Osteoblast (primary cell): ENCODE measurements at regions not wholly inside any gene's neighbourhood (a gene's known extent, or its start where the extent isn't known, plus 50 kb on each side); places are given as distances from the start of the nearest gene placed in this dataset.

Experiments
- DNase-seq: peaks from one replicate; pipeline ENCODE4 v3.0.0; 2011; ENCODE audit warnings: low spot score, mixed read lengths; ENCODE audit not compliant: insufficient read length; ENCODE audit errors: missing footprints
- H2AFZ ChIP-seq: 2 replicates; pipeline ENCODE4 v1.6.0; 2011; ENCODE audit warnings: mild to moderate bottlenecking, low read length
- H3K27ac ChIP-seq: 2 replicates; pipeline ENCODE4 v1.5.1; 2011; ENCODE audit warnings: mild to moderate bottlenecking, low read depth, low read length, moderate library complexity
- H3K27me3 ChIP-seq: 2 replicates; pipeline ENCODE4 v1.6.0; 2012; ENCODE audit warnings: mild to moderate bottlenecking, control low read depth, inconsistent platforms, low read length, moderate library complexity; ENCODE audit not compliant: insufficient read depth
- H3K36me3 ChIP-seq: 2 replicates; pipeline ENCODE4 v1.5.1; 2011; ENCODE audit warnings: mild to moderate bottlenecking, low read length, control low read depth, moderate library complexity; ENCODE audit not compliant: insufficient read depth
- H3K4me1 ChIP-seq: 2 replicates; pipeline ENCODE4 v1.5.1; 2011; ENCODE audit warnings: mild to moderate bottlenecking, low read length, control low read depth, moderate library complexity; ENCODE audit not compliant: insufficient read depth
- H3K4me2 ChIP-seq: 2 replicates; pipeline ENCODE4 v1.6.0; 2011; ENCODE audit warnings: mild to moderate bottlenecking, low read length; ENCODE audit not compliant: insufficient read depth
- H3K4me3 ChIP-seq: fragments of 200-600 bp; sonication (generic); 3 replicates; pipeline ENCODE4 v1.5.1; 2012; ENCODE audit warnings: mild to moderate bottlenecking, low read length, inconsistent platforms; ENCODE audit not compliant: insufficient read depth
- H3K79me2 ChIP-seq: 2 replicates; pipeline ENCODE4 v1.6.0; 2012; ENCODE audit warnings: mild to moderate bottlenecking, low read length, control low read depth, inconsistent platforms; ENCODE audit not compliant: insufficient read depth
- H3K9me3 ChIP-seq: 2 replicates; pipeline ENCODE4 v1.5.1; 2011; ENCODE audit warnings: low read depth, low read length, control low read depth
- H4K20me1 ChIP-seq: 2 replicates; pipeline ENCODE4 v1.6.0; 2012; ENCODE audit warnings: mild to moderate bottlenecking, low read length, control low read depth; ENCODE audit not compliant: insufficient read depth
- TF ChIP-seq, protein P1 (sequence below): IDR thresholded peaks from 2 replicates; pipeline ENCODE4 v1.5.1; 2011; ENCODE audit warnings: mild to moderate bottlenecking, low read depth, low read length, moderate library complexity; ENCODE audit errors: extremely low read depth

DNA sequence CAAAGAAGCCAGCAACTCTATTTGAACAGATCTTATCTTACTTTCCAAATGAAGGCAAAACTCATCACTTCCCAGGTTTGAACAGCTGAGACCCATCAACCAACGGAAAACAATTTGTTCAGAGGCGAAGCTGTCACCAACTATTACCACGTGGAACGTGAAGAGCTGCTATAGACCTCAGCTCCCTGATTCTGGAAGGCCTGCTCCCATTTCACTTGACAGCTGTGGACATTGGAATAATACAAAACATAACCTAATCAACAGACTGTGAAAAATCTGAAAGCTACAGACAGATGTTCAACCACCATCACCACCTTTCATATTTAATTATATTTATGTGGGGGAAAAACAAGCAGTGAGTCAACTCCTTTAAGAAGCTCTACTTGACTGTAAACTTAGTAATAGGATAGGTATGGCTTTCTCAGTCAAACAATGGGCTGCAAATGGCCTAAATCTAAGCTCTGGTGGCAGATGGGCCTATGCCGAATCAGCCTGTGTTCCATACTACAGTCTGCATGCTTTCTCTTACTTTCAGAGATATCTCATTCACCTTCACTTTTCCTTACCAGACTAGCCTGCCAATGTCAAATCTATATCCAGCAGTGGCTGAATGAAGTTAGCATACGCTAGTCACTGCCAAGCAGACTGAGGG, 896.4 kb downstream of the TDRD15 start:
- no peaks in the 10 kb centered on the region for H3K9me3 ChIP-seq
- no peaks in the 10 kb centered on the region for H3K27me3 ChIP-seq
- no peaks in the 10 kb centered on the region for H3K36me3 ChIP-seq
- no peaks in the 10 kb centered on the region for H3K4me1 ChIP-seq
- H3K27ac ChIP-seq, result no peak overlapping the region
- no peak overlapping the region for H3K4me3 ChIP-seq
- no peaks in the 10 kb centered on the region for H4K20me1 ChIP-seq
- H3K79me2 ChIP-seq, result no peaks in the 10 kb centered on the region
- DNase-seq, result no peak
- TF ChIP-seq, protein P1, sequence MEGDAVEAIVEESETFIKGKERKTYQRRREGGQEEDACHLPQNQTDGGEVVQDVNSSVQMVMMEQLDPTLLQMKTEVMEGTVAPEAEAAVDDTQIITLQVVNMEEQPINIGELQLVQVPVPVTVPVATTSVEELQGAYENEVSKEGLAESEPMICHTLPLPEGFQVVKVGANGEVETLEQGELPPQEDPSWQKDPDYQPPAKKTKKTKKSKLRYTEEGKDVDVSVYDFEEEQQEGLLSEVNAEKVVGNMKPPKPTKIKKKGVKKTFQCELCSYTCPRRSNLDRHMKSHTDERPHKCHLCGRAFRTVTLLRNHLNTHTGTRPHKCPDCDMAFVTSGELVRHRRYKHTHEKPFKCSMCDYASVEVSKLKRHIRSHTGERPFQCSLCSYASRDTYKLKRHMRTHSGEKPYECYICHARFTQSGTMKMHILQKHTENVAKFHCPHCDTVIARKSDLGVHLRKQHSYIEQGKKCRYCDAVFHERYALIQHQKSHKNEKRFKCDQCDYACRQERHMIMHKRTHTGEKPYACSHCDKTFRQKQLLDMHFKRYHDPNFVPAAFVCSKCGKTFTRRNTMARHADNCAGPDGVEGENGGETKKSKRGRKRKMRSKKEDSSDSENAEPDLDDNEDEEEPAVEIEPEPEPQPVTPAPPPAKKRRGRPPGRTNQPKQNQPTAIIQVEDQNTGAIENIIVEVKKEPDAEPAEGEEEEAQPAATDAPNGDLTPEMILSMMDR, result no peak
- no peak overlapping the region for H2AFZ ChIP-seq
- no peak overlapping the region for H3K4me2 ChIP-seq

DNA sequence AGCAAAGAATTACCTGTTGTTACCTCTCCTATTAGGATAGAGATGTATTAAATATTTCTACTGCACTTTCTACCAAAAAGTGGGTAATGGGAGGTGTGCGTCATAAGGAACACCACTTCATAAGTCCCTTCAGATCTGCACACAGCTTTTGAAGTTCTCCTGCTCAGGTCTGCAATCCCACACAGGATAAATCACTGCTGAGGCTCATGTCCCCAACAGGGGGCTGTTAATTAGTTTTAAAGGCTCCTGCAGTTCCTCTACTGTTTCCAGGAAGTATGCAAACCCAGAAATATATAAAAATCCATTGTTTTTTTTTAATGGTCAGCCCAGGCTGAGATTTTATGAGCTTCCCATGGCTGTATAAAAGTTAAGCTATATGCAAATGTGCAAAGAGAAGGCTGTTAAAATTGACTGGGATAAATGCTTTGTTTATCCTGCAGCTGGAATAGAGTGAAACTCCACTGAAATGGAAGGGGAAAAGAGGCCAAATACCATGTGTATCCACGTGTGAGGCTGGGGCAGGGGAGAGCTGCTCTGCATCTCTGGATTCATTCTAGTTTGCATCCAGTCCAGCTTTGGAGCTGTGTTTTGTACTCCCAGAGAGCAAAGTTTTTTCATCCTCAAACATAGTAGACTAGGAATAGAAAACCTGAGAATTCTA, 903.7 kb downstream of the TDRD15 start:
- Histone ChIP-seq H2AFZ (no peak overlapping the region), H3K9me3 (peaks cover 3% of the 10 kb centered on the region), H3K27me3 (no peaks in the 10 kb centered on the region), H3K4me3 (no peak overlapping the region), H3K36me3 (no peaks in the 10 kb centered on the region), H3K4me1 (no peaks in the 10 kb centered on the region), H3K4me2 (no peak overlapping the region), H4K20me1 (no peaks in the 10 kb centered on the region), H3K79me2 (no peaks in the 10 kb centered on the region), H3K27ac (no peak overlapping the region)
- peak; percentile 70 for DNase-seq
- TF ChIP-seq, protein P1, result no peak

DNA sequence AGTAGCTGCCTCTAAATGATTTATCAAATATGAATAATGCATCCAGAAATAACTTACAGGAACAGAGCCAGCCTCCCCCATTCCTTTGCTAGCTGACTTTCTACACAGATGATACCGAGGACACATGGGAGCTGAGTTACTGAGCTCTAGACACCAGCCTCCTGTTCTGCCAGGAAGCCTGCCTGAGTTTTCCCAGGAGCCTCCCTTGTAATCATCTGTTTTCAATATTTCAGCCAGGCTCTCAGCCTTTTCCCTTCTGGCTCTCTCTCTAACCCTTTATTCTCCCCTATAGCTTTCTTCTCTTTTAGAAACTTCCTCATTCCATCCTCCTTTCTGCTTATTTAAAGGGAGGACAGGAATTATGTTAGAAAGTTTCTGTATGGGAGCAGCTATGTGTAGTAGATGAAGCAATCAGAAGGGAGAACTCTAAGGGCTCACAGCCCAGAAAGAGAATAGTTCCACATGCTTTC, 911.6 kb downstream of the TDRD15 start:
- no peak for DNase-seq
- H3K4me2 ChIP-seq, result no peak overlapping the region
- H3K36me3 ChIP-seq, result no peaks in the 10 kb centered on the region
- no peaks in the 10 kb centered on the region for H3K4me1 ChIP-seq
- no peaks in the 10 kb centered on the region for H4K20me1 ChIP-seq
- TF ChIP-seq, protein P1, result no peak
- H3K27ac ChIP-seq, result no peak overlapping the region
- H3K9me3 ChIP-seq, result no peaks in the 10 kb centered on the region
- H3K79me2 ChIP-seq, result no peaks in the 10 kb centered on the region
- H3K4me3 ChIP-seq, result no peak overlapping the region
- H3K27me3 ChIP-seq, result no peaks in the 10 kb centered on the region
- H2AFZ ChIP-seq, result no peak overlapping the region

DNA sequence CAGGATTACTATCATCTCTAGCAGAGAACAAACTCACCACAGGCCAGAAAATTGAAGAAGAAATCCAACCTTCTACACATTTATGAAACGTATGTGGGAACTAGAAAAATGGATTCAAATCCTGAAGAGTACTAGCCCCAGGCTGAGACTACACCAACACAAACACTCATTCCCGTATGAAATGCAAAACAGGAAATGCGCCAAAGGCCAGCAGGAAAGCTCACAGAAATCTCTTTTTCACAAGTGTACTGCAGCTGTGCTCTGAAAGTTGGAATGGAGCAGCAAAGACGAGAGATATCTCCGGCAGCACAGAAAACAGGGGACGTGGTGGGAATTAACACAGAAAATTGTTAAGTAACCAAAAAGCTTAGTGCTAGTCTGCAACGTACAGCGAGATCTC, 913.5 kb downstream of the TDRD15 start:
- Histone ChIP-seq H3K27me3 (no peaks in the 10 kb centered on the region), H3K36me3 (no peaks in the 10 kb centered on the region), H4K20me1 (no peaks in the 10 kb centered on the region), H3K4me1 (no peaks in the 10 kb centered on the region), H2AFZ (no peak overlapping the region), H3K27ac (no peak overlapping the region), H3K9me3 (no peaks in the 10 kb centered on the region), H3K79me2 (no peaks in the 10 kb centered on the region), H3K4me2 (no peak overlapping the region), H3K4me3 (no peak overlapping the region)
- no peak for DNase-seq
- TF ChIP-seq, protein P1, result no peak
